ENCODE measurements at regions not wholly inside any gene's neighbourhood (a gene's known extent, or its start where the extent isn't known, plus 50 kb on each side); places are given as distances from the start of the nearest gene placed in this dataset.
A peak's percentile ranks its signal among the peaks of the same experiment; 100 is the strongest.

- H3K4me1 ChIP-seq (replicated peaks in 1 of 2): no peaks in the 10 kb centered on the region
- no peak for TF ChIP-seq POLR2A (IDR thresholded peaks at IDR 0.05)
- TF ChIP-seq, protein P1, sequence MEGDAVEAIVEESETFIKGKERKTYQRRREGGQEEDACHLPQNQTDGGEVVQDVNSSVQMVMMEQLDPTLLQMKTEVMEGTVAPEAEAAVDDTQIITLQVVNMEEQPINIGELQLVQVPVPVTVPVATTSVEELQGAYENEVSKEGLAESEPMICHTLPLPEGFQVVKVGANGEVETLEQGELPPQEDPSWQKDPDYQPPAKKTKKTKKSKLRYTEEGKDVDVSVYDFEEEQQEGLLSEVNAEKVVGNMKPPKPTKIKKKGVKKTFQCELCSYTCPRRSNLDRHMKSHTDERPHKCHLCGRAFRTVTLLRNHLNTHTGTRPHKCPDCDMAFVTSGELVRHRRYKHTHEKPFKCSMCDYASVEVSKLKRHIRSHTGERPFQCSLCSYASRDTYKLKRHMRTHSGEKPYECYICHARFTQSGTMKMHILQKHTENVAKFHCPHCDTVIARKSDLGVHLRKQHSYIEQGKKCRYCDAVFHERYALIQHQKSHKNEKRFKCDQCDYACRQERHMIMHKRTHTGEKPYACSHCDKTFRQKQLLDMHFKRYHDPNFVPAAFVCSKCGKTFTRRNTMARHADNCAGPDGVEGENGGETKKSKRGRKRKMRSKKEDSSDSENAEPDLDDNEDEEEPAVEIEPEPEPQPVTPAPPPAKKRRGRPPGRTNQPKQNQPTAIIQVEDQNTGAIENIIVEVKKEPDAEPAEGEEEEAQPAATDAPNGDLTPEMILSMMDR (IDR thresholded peaks at IDR 0.05): no peak
Measured at GRCh38 chr5:173479711-173480110, 136.7 kb downstream of the BOD1 start.

GRCh38 chr5:173477345-173478040 is 139.0 kb downstream of the BOD1 start:
- Histone ChIP-seq H3K9me3 (replicated peaks in 1 of 3) (no peaks in the 10 kb centered on the region), H3K4me3 (no peak overlapping the region), H3K4me1 (replicated peaks in 1 of 2) (peaks cover 6 to 8% of the 10 kb centered on the region in 2 donors), H3K27me3 (no peaks in the 10 kb centered on the region), H3K27ac (no peak overlapping the region), H3K36me3 (replicated peaks in 1 of 2) (no peaks in the 10 kb centered on the region)
- intact Hi-C loops (cut with DNase I): no loop called here
- 49 to 60% (median 54%) methylated on average over 9 to 13 of the region's 13 CpGs for WGBS, 4 donors
- no peak for TF ChIP-seq POLR2A (IDR thresholded peaks at IDR 0.05)
- peak in 1 of 7 donors; percentile 43 for DNase-seq

More at GRCh38 chr5:173479711-173480110, 136.7 kb downstream of the BOD1 start:
- H3K36me3 ChIP-seq (replicated peaks in 1 of 2): no peaks in the 10 kb centered on the region
- DNase-seq: no peak
- no peaks in the 10 kb centered on the region for H3K27me3 ChIP-seq
- 57 to 66% (median 57%) methylated on average over 3 of the region's 3 CpGs for WGBS, 4 donors
- intact Hi-C loops (cut with DNase I): no loop called here
- no peaks in the 10 kb centered on the region for H3K9me3 ChIP-seq (replicated peaks in 1 of 3)
- no peak overlapping the region for H3K4me3 ChIP-seq
- no peak overlapping the region for H3K27ac ChIP-seq

DNA sequence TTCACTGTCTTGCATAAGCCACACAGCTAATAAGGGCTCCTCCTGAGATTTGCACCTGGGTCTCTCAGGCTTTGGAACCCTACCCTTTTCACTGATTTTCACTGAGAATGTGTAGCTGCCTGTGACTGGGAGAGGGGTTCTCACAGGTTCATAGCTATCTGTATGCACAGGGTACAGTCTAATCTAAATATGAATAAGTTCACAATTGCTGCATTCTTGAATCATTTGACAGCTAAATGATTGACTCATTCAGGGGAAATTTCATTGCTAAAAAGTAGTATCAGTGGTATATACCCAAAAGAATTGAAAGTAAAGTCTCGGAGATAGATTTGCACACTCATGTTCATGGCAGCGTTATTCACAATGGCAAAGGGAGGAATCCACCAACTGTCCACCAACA is 140.7 kb downstream of the BOD1 start:
- intact Hi-C loops (cut with DNase I): no loop called here
- DNase-seq: no peak
- H3K27ac ChIP-seq: no peak overlapping the region
- no peak overlapping the region for H3K4me3 ChIP-seq
- TF ChIP-seq POLR2A (IDR thresholded peaks at IDR 0.05): no peak
- TF ChIP-seq, protein P1 (IDR thresholded peaks at IDR 0.05): no peak
- no peaks in the 10 kb centered on the region for H3K9me3 ChIP-seq (replicated peaks in 1 of 3)
- H3K27me3 ChIP-seq: no peaks in the 10 kb centered on the region
- H3K4me1 ChIP-seq (replicated peaks in 1 of 2): peaks cover 7 to 9% of the 10 kb centered on the region in 2 donors
- no peaks in the 10 kb centered on the region for H3K36me3 ChIP-seq (replicated peaks in 1 of 2)
- 90 to 96% (median 93%) methylated on average over 2 of the region's 2 CpGs for WGBS, 4 donors

- TF ChIP-seq POLR2A (IDR thresholded peaks at IDR 0.05): no peak
- TF ChIP-seq, protein P1 (IDR thresholded peaks at IDR 0.05): no peak
- no peak for DNase-seq
- peaks cover 7 to 9% of the 10 kb centered on the region in 2 donors for H3K4me1 ChIP-seq (replicated peaks in 1 of 2)
- H3K36me3 ChIP-seq (replicated peaks in 1 of 2): no peaks in the 10 kb centered on the region
- WGBS, 4 donors: 73 to 85% (median 80%) methylated on average over 5 of the region's 5 CpGs
- H3K27ac ChIP-seq: no peak overlapping the region
- no peaks in the 10 kb centered on the region for H3K9me3 ChIP-seq (replicated peaks in 1 of 3)
- intact Hi-C loops (cut with DNase I): no loop called here
- no peak overlapping the region for H3K4me3 ChIP-seq
- H3K27me3 ChIP-seq: no peaks in the 10 kb centered on the region
Measured at GRCh38 chr5:173474881-173475287, 141.6 kb downstream of the BOD1 start.

GRCh38 chr5:173473288-173473687 is 143.2 kb downstream of the BOD1 start:
- no peak for DNase-seq
- H3K27ac ChIP-seq: peak overlapping the region in 2 of 5 donors; percentile 63 to 82
- H3K9me3 ChIP-seq (replicated peaks in 1 of 3): no peaks in the 10 kb centered on the region
- intact Hi-C loops (cut with DNase I): no loop called here
- H3K36me3 ChIP-seq (replicated peaks in 1 of 2): no peaks in the 10 kb centered on the region
- no peaks in the 10 kb centered on the region for H3K27me3 ChIP-seq
- peaks cover 7 to 9% of the 10 kb centered on the region in 2 donors for H3K4me1 ChIP-seq (replicated peaks in 1 of 2)
- 85 to 89% (median 85%) methylated on average over 6 of the region's 6 CpGs for WGBS, 4 donors
- no peak overlapping the region for H3K4me3 ChIP-seq
- TF ChIP-seq POLR2A (IDR thresholded peaks at IDR 0.05): no peak
- TF ChIP-seq, protein P1 (IDR thresholded peaks at IDR 0.05): no peak

Measured in adrenal gland (tissue), 9 donors.